H1 (cell line): ENCODE measurements at regions not wholly inside any gene's neighbourhood (a gene's known extent, or its start where the extent isn't known, plus 50 kb on each side); places are given as distances from the start of the nearest gene placed in this dataset.

Experiments used
- CTCF ChIA-PET: fragments of 300-600 bp; sonication (Branson Sonifier 250); formaldehyde crosslinking; loops from one replicate; lab custom pipeline; 2021; ENCODE audit not compliant: partially characterized antibody; lab: Charles Lee
- POLR2A ChIA-PET: fragments of 300-600 bp; sonication (Branson Sonifier 250); formaldehyde crosslinking; loops from one replicate; lab custom pipeline; 2021; ENCODE audit warnings: inconsistent platforms; ENCODE audit not compliant: partially characterized antibody; lab: Charles Lee
- DNase-seq, 2 experiments: peaks; one replicate each; pipeline versions ENCODE4 v3.0.0 to v3.0.0-alpha.2; 2010 to 2022; ENCODE audit warnings: low spot score in 2 of 2, low read depth in 1 of 2, mixed read lengths in 1 of 2
- FAIRE-seq: peaks from 2 replicates; lab custom pipeline; 2011; peaks lifted over from hg19 to GRCh38; lab: Jason Lieb, UNC
- H2AFZ ChIP-seq: 2 replicates; pipeline ENCODE4 v1.8.1; 2012; ENCODE audit warnings: low read length, inconsistent platforms
- H2AK5ac ChIP-seq: 2 replicates; pipeline ENCODE4 v1.6.1; 2013; ENCODE audit warnings: low read depth, low read length
- H2BK120ac ChIP-seq: replicated peaks from 2 replicates; pipeline ENCODE3; 2013; ENCODE audit warnings: low read depth, low read length, inconsistent platforms
- H2BK12ac ChIP-seq: 2 replicates; pipeline ENCODE4 v1.6.1; 2013; ENCODE audit warnings: low read depth, low read length
- H2BK15ac ChIP-seq: 2 replicates; pipeline ENCODE4 v1.6.1; 2013; ENCODE audit warnings: low read length
- H2BK20ac ChIP-seq: 2 replicates; pipeline ENCODE4 v1.6.1; 2013; ENCODE audit warnings: low read length
- H2BK5ac ChIP-seq: 2 replicates; pipeline ENCODE4 v1.6.1; 2013; ENCODE audit warnings: low read depth, low read length
- H3K14ac ChIP-seq: 2 replicates; pipeline ENCODE4 v1.6.1; 2013; ENCODE audit warnings: inconsistent platforms; ENCODE audit not compliant: insufficient read length
- H3K18ac ChIP-seq: 2 replicates; pipeline ENCODE4 v1.6.1; 2013; ENCODE audit warnings: low read length; ENCODE audit errors: extremely low read depth
- H3K23ac ChIP-seq: 2 replicates; pipeline ENCODE4 v1.6.1; 2013; ENCODE audit warnings: inconsistent platforms; ENCODE audit not compliant: insufficient read length
- H3K23me2 ChIP-seq: 2 replicates; pipeline ENCODE4 v1.6.1; 2013; ENCODE audit warnings: low read depth, low read length
- H3K27ac ChIP-seq: 2 replicates; pipeline ENCODE4 v1.6.1; 2011; ENCODE audit warnings: low read depth, low read length, inconsistent platforms
- H3K27me3 ChIP-seq, 4 experiments: replicated peaks in 1 of 4; 1 replicate in 1 of 4; 2 replicates in 3 of 4; pipeline versions ENCODE4 v1.6.1 to v1.8.1; 2011 to 2013; ENCODE audit warnings: low read length in 3 of 4, mild to moderate bottlenecking in 3 of 4, inconsistent platforms in 2 of 4, mixed read lengths in 2 of 4, moderate library complexity in 1 of 4; ENCODE audit not compliant: control insufficient read depth in 3 of 4, insufficient read depth in 3 of 4; ENCODE audit errors: extremely low read depth in 1 of 4
- H3K36me3 ChIP-seq, 4 experiments: 2 replicates each; pipeline versions ENCODE4 v1.6.1 to v1.8.1; 2011 to 2013; ENCODE audit warnings: mild to moderate bottlenecking in 4 of 4, low read length in 3 of 4, moderate library complexity in 2 of 4, control low read depth in 1 of 4, inconsistent platforms in 1 of 4; ENCODE audit not compliant: insufficient read depth in 4 of 4, control insufficient read depth in 2 of 4
- H3K4ac ChIP-seq: replicated peaks from 2 replicates; pipeline ENCODE3; 2013; ENCODE audit warnings: low read length, low read depth, mixed read lengths, inconsistent platforms; ENCODE audit not compliant: insufficient read length
- H3K4me1 ChIP-seq, 4 experiments: replicated peaks in 1 of 4; 1 replicate in 1 of 4; 2 replicates in 3 of 4; pipeline versions ENCODE4 v1.6.1 to v1.8.1; 2011 to 2013; ENCODE audit warnings: low read length in 3 of 4, inconsistent platforms in 2 of 4, mixed read lengths in 1 of 4; ENCODE audit not compliant: insufficient read depth in 4 of 4, control insufficient read depth in 3 of 4
- H3K4me2 ChIP-seq, 2 experiments: 2 replicates each; pipeline versions ENCODE4 v1.6.1 to v1.8.1; 2011 to 2013; ENCODE audit warnings: low read depth in 2 of 2, low read length in 2 of 2, control low read depth in 1 of 2, inconsistent platforms in 1 of 2, mild to moderate bottlenecking in 1 of 2; ENCODE audit not compliant: insufficient read depth in 1 of 2
- H3K4me3 ChIP-seq, 4 experiments: fragments of 200-600, 300-600 bp in 1 of 4; sonication (generic), shearing (Covaris generic), sonication (Bioruptor Twin) in 1 of 4; 2 replicates each; pipeline versions ENCODE4 v1.5.1 to v1.8.1; 2011 to 2016; ENCODE audit warnings: low read length in 4 of 4, low read depth in 3 of 4, control low read depth in 2 of 4, inconsistent platforms in 2 of 4, mild to moderate bottlenecking in 2 of 4, mixed read lengths in 1 of 4, moderate library complexity in 1 of 4; ENCODE audit not compliant: insufficient read depth in 2 of 4; ENCODE audit errors: extremely low read depth in 1 of 4
- H3K56ac ChIP-seq: replicated peaks from 2 replicates; pipeline ENCODE3; 2013; ENCODE audit warnings: low read depth, mild to moderate bottlenecking, mixed read lengths, low read length, inconsistent platforms; ENCODE audit not compliant: insufficient read length
- H3K79me1 ChIP-seq: 2 replicates; pipeline ENCODE4 v1.6.1; 2013; ENCODE audit warnings: low read depth, low read length, control low read depth
- H3K79me2 ChIP-seq, 2 experiments: 2 replicates each; pipeline versions ENCODE4 v1.6.1 to v1.8.1; 2012 to 2013; ENCODE audit warnings: low read length in 2 of 2, mild to moderate bottlenecking in 2 of 2, inconsistent platforms in 1 of 2; ENCODE audit not compliant: insufficient read depth in 2 of 2, control insufficient read depth in 1 of 2
- H3K9ac ChIP-seq, 4 experiments: replicated peaks in 1 of 4; 1 replicate in 1 of 4; 2 replicates in 3 of 4; pipeline versions ENCODE4 v1.6.1 to v1.8.1; 2011 to 2013; ENCODE audit warnings: low read depth in 3 of 4, low read length in 3 of 4, control low read depth in 2 of 4, mild to moderate bottlenecking in 2 of 4, moderate library complexity in 2 of 4, inconsistent platforms in 1 of 4; ENCODE audit errors: extremely low read depth in 1 of 4
- H3K9me3 ChIP-seq, 2 experiments: 2 replicates each; pipeline versions ENCODE4 v1.6.1 to v1.8.1; 2012 to 2013; ENCODE audit warnings: mild to moderate bottlenecking in 2 of 2, moderate library complexity in 2 of 2, control low read depth in 1 of 2, inconsistent platforms in 1 of 2, low read depth in 1 of 2, low read length in 1 of 2, mixed read lengths in 1 of 2; ENCODE audit not compliant: insufficient read depth in 2 of 2
- H4K20me1 ChIP-seq, 2 experiments: replicated peaks in 1 of 2; 2 replicates each; pipeline versions ENCODE3 to v1.8.1; 2011 to 2013; ENCODE audit warnings: inconsistent platforms in 2 of 2, low read length in 2 of 2, mild to moderate bottlenecking in 1 of 2; ENCODE audit not compliant: insufficient read depth in 2 of 2, control insufficient read depth in 1 of 2
- H4K5ac ChIP-seq: 2 replicates; pipeline ENCODE4 v1.6.1; 2013; ENCODE audit warnings: low read length, low read depth, mixed read lengths, inconsistent platforms; ENCODE audit not compliant: insufficient read length
- H4K8ac ChIP-seq: 2 replicates; pipeline ENCODE4 v1.8.0; 2013; ENCODE audit warnings: mild to moderate bottlenecking, moderate library complexity, low read length, inconsistent platforms; ENCODE audit not compliant: insufficient read depth; ENCODE audit errors: extremely low read depth
- H4K91ac ChIP-seq: replicated peaks from 2 replicates; pipeline ENCODE3; 2013; ENCODE audit warnings: low read length, mixed read lengths, inconsistent platforms; ENCODE audit not compliant: insufficient read length
- EZH2 ChIP-seq: fragments of 200-600 bp; sonication (generic); IDR thresholded peaks from 2 replicates; pipeline ENCODE4 v1.7.1; 2012; ENCODE audit warnings: low read depth, mild to moderate bottlenecking, moderate library complexity, low read length, inconsistent platforms; ENCODE audit not compliant: severe bottlenecking
- WGBS, 2 experiments: shearing (Covaris generic) in 1 of 2; methylation state at CpG; one replicate each; pipeline versions ENCODE4 v1.1.6 to v1.1.7; 2013 to 2015; ENCODE audit warnings: low lambda C conversion rate in 2 of 2, mixed read lengths in 2 of 2, inconsistent platforms in 1 of 2, low coverage in 1 of 2, missing lambda C conversion rate in 1 of 2; ENCODE audit not compliant: insufficient replicate concordance in 2 of 2, insufficient coverage in 1 of 2, insufficient read length in 1 of 2; ENCODE audit errors: extremely low coverage in 1 of 2, missing lambda C conversion rate in 1 of 2; 5-methylcytosine and 5-hydroxymethylcytosine counted together

DNA sequence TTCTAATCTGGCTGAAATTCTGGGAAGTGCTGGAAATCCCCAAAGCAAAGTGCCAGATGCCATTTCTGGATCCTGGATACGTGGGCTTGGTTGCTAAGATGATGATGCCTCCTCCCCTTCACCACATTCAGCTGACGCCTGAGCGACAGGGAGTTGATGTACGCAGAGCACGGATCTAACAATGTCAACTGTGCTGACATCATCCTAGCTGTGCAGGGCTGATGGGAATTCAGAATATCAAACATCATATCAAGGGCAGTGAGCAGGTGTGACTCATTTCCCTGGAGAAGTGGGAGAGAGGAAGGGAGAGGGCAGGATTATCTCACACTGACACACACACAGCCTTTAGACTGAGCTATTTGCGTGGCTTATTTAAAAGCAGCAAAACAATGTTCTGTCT lies 92.6 kb upstream of the ZBTB20 start:
- Histone ChIP-seq H3K23me2 (no peaks in the 10 kb centered on the region), H3K36me3 (no peaks in the 10 kb centered on the region), H2BK15ac (no peak overlapping the region), H3K9ac (no peak overlapping the region), H3K4me3 (no peak overlapping the region), H3K23ac (no peak overlapping the region), H4K8ac (no peak overlapping the region), H2BK20ac (no peak overlapping the region), H3K79me1 (no peaks in the 10 kb centered on the region), H4K91ac (no peak overlapping the region), H2AK5ac (no peak overlapping the region), H2AFZ (no peak overlapping the region), H3K4ac (no peak overlapping the region), H3K79me2 (no peaks in the 10 kb centered on the region), H3K56ac (no peak overlapping the region), H3K27me3 (no peaks in the 10 kb centered on the region), H3K9me3 (no peaks in the 10 kb centered on the region), H2BK5ac (no peak overlapping the region), H3K4me1 (no peaks in the 10 kb centered on the region), H3K4me2 (no peak overlapping the region), H4K5ac (no peak overlapping the region), H3K27ac (no peak overlapping the region), H4K20me1 (no peaks in the 10 kb centered on the region), H3K18ac (no peak overlapping the region), H3K14ac (no peak overlapping the region), H2BK120ac (no peak overlapping the region), H2BK12ac (no peak overlapping the region)
- ChIA-PET POLR2A (no interaction called here), CTCF (interaction anchor here (1.0 kb wide), 1 partner anchor 23 kb away, joined by 3 read pairs; no protein-coding TSS in a partner anchor)
- no peak for FAIRE-seq
- no peak for DNase-seq
- 86% methylated on average over 6 of the region's 6 CpGs; no CpG with 5 or more reads in 1 of the 2 experiments for WGBS, 2 experiments
- no peak for TF ChIP-seq EZH2
